ENCODE measurements at regions not wholly inside any gene's neighbourhood (a gene's known extent, or its start where the extent isn't known, plus 50 kb on each side); places are given as distances from the start of the nearest gene placed in this dataset.
"Not testable (repeated sequence)": the region's sequence is repeated elsewhere in the genome, so short reads cannot be mapped to it uniquely, and the experiment has no call there.

GRCh38 chr6:19976411-19977129, 139.4 kb downstream of the ID4 start:
- DNase-seq (ENCODE audit: low spot score) = no peak

GRCh38 chr6:19979059-19979458, 141.9 kb downstream of the ID4 start:
- no peak for DNase-seq (ENCODE audit: low spot score)

- no peak for DNase-seq (ENCODE audit: low spot score)
Observed at GRCh38 chr6:19979986-19980385, 142.8 kb downstream of the ID4 start.

GRCh38 chr6:19983374-19983773, 146.2 kb downstream of the ID4 start:
- no peak for DNase-seq (ENCODE audit: low spot score)

- no peak for DNase-seq (ENCODE audit: low spot score)
Observed at GRCh38 chr6:19986691-19987438, 149.7 kb downstream of the ID4 start.

GRCh38 chr6:19988555-19988954, 151.4 kb downstream of the ID4 start:
- peak; percentile 0 for DNase-seq (ENCODE audit: low spot score)

- no peak for DNase-seq (ENCODE audit: low spot score)
Observed at GRCh38 chr6:19991176-19991575, 154.0 kb downstream of the ID4 start.

GRCh38 chr6:19994909-19995308, 157.7 kb downstream of the ID4 start:
- DNase-seq (ENCODE audit: low spot score) = no peak

GRCh38 chr6:19995575-19996257, 158.5 kb downstream of the ID4 start:
- DNase-seq (ENCODE audit: low spot score) = no peak

GRCh38 chr6:19997104-19997503, 159.9 kb downstream of the ID4 start:
- DNase-seq (ENCODE audit: low spot score) = no peak

GRCh38 chr6:19998541-19998940, 161.4 kb downstream of the ID4 start:
- no peak for DNase-seq (ENCODE audit: low spot score)

GRCh38 chr6:19999319-20000191, 162.4 kb downstream of the ID4 start:
- DNase-seq (ENCODE audit: low spot score) = peak; percentile 25

- no peak for DNase-seq (ENCODE audit: low spot score)
Observed at GRCh38 chr6:20001286-20001685, 164.1 kb downstream of the ID4 start.

GRCh38 chr6:20006037-20006436, 168.9 kb downstream of the ID4 start:
- DNase-seq (ENCODE audit: low spot score) = no peak

- DNase-seq (ENCODE audit: low spot score) = no peak
Observed at GRCh38 chr6:20008131-20008530, 171.0 kb downstream of the ID4 start.

GRCh38 chr6:20013066-20013861, 176.1 kb downstream of the ID4 start:
- no peak for DNase-seq (ENCODE audit: low spot score)

GRCh38 chr6:20014508-20014907, 177.3 kb downstream of the ID4 start:
- no peak for DNase-seq (ENCODE audit: low spot score)

GRCh38 chr6:20020526-20020925, 183.4 kb downstream of the ID4 start:
- no peak for DNase-seq (ENCODE audit: low spot score)

GRCh38 chr6:20021795-20022194, 184.6 kb downstream of the ID4 start:
- DNase-seq (ENCODE audit: low spot score) = no peak

- DNase-seq (ENCODE audit: low spot score) = not testable (repeated sequence)
Observed at GRCh38 chr6:20023549-20024315, 186.6 kb downstream of the ID4 start.

GRCh38 chr6:20024316-20024673, 187.1 kb downstream of the ID4 start:
- DNase-seq (ENCODE audit: low spot score) = no peak
